NCI-H2029 (cell line): ENCODE measurements at regions not wholly inside any gene's neighbourhood (a gene's known extent, or its start where the extent isn't known, plus 50 kb on each side); places are given as distances from the start of the nearest gene placed in this dataset.

Source experiments
- DNase-seq: peaks from one replicate; lab custom pipeline; 2025; lab: John Stamatoyannopoulos, UW

GRCh38 chr2:67241453-67241852, 155.7 kb upstream of the ETAA1 start:
- DNase-seq: no peak

DNA sequence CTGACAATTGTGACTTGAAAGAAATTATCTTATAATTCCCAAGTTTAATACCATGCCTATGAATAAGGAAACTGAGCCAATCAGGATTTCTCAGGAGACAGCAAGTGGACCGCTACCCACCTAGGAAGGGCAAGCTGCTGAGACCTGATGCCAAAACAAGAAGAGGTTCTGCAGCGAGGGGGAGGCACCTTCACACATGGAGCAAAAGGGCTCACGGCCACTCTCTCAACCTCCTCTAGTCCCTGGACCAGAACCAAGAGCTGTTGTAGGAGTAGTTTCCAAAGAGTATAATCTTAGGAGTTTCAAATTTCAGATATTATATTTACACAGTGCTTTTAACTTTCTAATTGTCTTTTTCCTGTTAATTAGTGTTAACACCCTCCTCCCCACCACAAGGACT, 154.7 kb upstream of the ETAA1 start:
- no peak for DNase-seq

DNA sequence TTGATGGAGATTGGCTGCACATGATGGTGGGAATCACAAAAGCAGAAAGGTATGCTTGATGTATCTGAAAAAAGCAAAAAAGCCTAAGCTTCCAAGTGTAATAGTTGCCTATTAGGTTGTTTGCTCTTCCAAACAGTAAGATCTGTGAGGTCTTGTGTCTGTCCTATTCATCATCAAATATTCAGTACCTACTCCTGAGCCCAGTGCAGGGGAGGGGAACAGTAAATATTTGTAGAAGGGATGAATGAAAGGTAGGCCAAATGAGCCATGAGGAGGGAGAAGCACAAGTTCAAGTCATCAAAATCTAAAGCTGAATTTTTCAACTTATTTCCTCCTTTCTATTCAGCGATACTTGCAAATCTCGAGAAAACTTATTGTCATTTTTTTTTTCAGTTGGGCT, 153.2 kb upstream of the ETAA1 start:
- DNase-seq: no peak

DNA sequence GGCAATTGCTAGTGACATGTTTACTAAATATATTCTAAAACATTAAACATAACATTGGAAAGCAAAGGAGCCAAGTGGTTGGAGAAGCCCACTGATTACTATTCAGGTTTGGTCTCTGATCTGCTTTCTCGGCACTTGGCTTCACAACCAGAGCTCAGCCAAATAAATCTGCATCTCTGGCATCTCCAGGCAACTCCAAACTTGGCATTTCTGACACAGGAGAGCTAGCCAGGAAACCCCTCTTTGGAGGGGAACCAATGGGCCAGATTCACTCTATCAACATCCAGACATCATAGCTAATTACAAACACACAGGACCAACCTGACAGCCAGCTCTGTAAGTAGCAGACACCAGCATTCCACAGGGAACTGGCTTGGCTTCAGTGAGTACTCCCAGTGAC, 150.3 kb upstream of the ETAA1 start:
- no peak for DNase-seq

- DNase-seq: no peak
Measured at GRCh38 chr2:67251741-67252140, 145.4 kb upstream of the ETAA1 start.

DNA sequence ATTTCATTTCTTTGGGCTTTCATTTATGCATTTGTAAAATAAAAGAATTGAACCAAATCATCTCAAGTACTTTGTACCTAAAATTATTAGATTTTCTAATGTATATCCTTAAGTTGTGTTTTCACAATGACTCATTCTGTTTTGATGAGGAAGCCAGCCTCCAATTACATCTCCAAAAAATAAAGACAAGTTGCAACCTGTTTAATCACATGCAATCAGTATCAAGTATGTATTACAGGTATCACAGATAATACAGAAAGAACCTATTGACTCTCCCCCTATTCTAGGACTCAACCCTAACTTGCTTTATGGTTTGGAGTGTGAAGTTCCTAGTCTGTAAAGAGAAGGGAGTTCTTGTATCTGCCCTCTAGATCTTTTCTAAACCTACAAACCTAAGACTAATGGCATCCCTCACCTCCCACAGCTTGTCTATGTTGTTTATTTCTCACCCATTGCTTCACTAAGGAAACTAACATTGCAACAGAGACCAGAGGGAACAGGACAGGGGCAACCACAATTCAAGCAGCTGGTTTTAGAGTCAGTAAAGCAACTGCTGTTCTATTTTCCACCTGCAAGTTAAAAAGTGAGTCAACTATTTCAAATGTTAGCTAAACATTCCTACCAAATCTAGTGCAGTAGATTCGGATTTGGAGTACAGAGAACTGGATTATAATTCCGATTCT, 141.1 kb upstream of the ETAA1 start:
- DNase-seq: no peak

DNA sequence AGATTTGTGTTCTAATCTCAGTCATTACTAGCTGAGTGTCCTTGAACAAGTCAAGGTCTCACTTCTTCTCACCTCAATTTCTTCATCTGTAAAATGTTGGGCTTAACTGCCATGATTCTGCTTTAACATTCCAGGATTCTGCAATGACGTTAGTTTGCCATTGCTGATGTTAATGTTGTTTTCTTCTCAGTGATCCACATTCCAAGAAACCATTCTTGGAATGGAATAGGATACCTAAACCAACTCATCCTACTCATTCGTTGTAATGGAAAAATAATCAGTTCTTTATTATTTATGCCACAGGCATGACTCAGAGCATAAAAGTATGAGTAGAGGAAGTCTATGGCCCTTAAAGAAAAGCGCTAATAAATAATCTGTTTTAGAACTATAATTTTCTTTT, 140.2 kb upstream of the ETAA1 start:
- no peak for DNase-seq

- DNase-seq: no peak
Measured at GRCh38 chr2:67258122-67258521, 139.0 kb upstream of the ETAA1 start.

GRCh38 chr2:67258831-67259230, 138.3 kb upstream of the ETAA1 start:
- no peak for DNase-seq

DNA sequence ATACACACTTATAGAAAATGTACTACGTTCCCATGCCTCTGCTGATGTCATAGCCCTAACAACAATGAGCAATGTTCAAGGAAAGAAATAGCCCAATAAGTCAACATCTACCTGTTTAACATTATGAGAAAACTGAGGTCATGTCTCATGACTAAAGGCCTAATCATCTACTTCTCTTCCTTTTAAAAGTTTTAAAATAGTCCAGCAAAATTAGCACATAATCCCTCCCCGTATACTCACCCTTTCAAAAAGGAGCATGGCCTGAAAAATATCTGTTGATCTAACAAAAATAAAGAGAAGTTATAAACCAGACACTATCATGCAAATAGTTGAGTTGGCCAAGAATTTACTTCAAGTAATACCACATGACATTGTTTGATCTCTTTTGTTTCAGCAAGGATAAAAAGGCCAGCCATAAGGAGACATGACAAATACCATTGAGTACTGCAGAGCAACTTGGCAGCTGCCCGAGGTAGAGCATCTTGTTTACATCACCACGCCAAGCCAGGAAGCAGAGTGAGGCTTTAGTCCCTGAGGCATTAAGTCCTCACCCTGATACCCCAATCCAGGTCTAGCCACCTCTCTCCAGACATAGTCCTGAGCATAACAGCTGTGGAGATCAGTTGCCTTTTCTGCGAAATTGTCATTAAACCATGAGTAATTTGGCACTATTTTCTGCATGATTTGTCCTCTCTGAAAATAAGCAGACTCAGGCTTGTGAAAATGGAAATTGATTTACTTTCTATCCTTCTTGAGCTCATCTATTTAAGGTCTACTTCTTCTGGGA, 137.4 kb upstream of the ETAA1 start:
- peak; percentile 36 for DNase-seq

DNA sequence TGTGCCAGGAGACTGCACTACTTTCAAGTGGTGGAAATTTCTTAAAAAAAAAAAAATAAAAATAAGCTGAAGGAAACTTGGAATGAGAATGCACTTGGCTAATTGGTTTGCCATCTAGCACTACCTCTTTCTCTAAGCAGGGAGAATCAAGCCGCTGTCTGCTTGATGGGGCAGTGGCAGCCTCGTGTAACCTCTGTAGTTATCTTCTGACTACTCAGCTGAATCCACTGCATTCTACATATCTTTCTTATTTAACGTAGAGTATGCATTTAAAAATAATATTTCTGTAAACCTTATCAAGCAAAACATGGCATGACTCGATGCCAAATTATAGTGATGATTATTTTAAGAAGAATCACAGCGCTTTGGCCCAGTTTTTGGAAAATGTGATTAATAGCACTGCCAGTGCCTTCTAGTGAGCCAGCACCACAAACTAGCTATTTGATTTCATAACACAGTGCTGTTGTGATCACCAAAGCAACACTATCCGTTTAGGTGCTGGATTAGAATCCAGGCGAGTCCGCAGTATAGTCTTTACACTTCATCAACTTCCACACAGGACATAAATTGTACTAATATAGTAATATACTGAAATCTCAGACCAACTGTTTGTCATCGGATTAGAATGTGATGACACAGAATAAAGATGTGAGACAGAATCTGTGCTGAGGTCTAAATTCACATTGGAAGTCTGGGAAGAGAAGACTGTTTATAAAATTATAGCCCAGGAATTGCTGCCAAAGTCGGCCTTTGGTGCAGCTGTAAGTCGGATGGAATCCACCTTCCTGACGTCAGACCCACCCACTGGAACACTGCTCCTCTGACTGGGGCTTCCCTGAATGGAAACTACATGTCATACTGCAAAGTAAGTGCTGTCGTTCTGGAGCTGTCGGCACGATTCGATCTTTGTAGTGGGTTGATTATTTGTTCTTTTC, 136.5 kb upstream of the ETAA1 start:
- DNase-seq: no peak

DNA sequence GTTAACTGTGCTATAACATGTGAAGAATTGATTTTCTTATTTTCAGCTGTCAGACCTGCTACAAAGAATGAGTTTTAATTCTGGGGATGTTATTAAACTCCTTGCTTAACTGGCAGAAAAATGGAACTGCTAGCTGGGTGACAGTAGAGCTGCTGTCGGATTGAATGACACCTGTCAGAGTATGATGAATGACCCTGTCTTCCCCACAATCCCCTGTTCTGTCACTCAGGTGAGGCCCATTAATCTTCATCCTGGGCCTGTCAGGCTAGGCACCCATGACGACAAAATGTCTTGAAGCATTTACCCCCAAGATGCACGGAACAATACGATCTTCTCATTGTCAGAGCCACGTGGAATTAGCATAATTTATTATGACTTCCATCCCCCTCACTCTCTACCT, 129.9 kb upstream of the ETAA1 start:
- DNase-seq: no peak

- no peak for DNase-seq
Measured at GRCh38 chr2:67268797-67269196, 128.3 kb upstream of the ETAA1 start.

GRCh38 chr2:67272195-67272594, 124.9 kb upstream of the ETAA1 start:
- DNase-seq: no peak

- no peak for DNase-seq
Measured at GRCh38 chr2:67277450-67277849, 119.7 kb upstream of the ETAA1 start.

DNA sequence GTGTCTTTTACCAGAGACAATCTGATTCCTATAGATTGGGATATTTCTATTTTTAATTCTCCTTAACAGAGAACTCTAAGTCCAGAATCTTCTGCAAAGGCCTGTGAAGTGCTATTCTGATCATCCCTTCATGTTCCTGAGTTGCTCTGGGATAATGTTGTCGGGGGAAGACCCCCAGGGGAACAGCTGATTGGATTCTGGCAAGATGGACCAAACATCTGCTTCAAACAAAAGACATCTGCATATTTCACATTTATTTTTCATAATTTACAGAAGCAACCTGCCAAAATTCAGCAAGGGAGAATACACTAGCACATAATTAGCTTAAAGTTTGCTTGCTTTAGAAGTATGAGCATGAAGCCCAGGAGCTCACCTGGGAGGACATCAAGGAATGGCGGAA, 116.0 kb upstream of the ETAA1 start:
- no peak for DNase-seq

- DNase-seq: no peak
Measured at GRCh38 chr2:67283641-67284040, 113.5 kb upstream of the ETAA1 start.

GRCh38 chr2:67286981-67287759, 110.0 kb upstream of the ETAA1 start:
- no peak for DNase-seq

GRCh38 chr2:67289271-67289670, 107.9 kb upstream of the ETAA1 start:
- DNase-seq: no peak

DNA sequence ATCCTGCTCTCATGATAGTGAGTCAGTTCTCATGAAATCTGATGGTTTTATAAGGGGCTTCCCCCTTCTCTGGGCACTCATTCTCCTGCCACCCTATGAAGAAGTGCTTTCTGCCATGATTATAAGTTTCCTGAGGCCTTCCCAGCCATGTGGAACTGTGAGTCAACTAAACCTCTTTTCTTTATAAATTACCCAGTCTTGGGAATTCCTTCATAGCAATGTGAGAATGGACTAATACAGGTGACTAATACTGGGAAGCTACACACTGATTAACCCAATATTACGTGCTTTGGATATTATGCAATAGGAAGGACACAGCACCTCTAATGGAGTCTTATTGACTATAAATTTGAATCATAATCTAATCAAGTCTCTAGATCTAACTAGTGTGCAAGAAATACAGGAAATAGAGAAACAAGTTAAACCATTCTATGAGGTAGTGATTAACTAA, 107.2 kb upstream of the ETAA1 start:
- DNase-seq: no peak

DNA sequence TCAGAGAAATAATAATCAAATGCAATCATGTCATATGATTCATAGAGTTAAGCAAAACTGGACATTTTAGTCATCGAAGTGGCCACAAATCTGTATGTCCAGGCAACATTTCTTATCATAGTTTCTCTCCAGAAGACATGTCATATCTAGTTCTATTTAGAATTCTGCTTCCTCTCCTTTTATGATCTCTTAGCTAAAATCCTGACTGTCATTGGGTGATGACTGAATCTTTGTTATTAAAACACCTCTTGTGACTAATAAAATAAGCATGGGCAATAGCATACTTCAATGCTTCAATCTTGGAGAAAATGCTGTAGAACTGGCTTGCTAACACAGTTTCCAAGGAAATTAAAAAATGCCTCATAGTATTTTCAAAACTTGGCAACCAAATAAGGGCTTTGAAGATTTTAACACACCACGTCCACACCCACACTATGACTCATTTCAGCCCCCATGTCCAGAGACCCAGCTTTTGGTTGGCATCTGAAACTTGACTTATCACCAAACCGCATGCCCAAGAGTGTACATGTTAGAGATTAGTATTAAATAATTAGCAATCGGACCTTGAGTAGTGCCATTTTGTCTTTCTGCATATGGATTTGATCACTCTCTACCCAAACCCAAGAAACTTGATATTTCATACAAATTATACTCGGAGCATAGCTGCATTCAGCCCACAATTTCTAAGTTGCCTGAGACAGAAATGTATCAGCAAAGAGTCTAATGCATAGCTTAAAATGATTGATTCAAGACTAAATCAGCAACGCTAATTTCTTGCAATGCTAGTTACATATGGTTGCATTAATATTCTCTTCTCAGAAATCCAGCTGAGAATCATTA, 106.5 kb upstream of the ETAA1 start:
- DNase-seq: no peak
